PC-3 (cell line): ENCODE measurements at regions not wholly inside any gene's neighbourhood (a gene's known extent, or its start where the extent isn't known, plus 50 kb on each side); places are given as distances from the start of the nearest gene placed in this dataset.

Source experiments
- ATAC-seq: fragments of 200-7000 bp; cut with Tn5 transposase; 2 replicates; pipeline ENCODE4 v1.9.1; 2020; ENCODE audit warnings: mild to moderate bottlenecking, moderate library complexity
- BruUV-seq: library from RNA; stranded (reverse); fragments of 400-500 nt; replicated peaks from 2 replicates; lab custom pipeline; 2021; lab: Mats Ljungman, UMichigan
- CTCF ChIA-PET: fragments of 300-600 bp; sonication (Branson Sonifier 250); formaldehyde crosslinking; loops from one replicate; lab custom pipeline; 2022; ENCODE audit warnings: antibody characterized with exemption; lab: Charles Lee
- POLR2A ChIA-PET: fragments of 300-600 bp; sonication (Branson Sonifier 250); formaldehyde crosslinking; loops from one replicate; lab custom pipeline; 2022; ENCODE audit warnings: antibody characterized with exemption; ENCODE audit not compliant: unreplicated experiment; lab: Charles Lee
- DNase-seq: peaks from one replicate; pipeline ENCODE4 v3.0.0-alpha.2; 2015
- H2AFZ ChIP-seq: fragments of 300-600 bp; sonication (generic); 2 replicates; pipeline ENCODE4 v1.6.0; 2016; ENCODE audit warnings: antibody characterized with exemption, low read length
- H3F3A ChIP-seq: fragments of 300-600 bp; sonication (generic); one replicate; pipeline ENCODE4 v1.6.0; 2017; ENCODE audit warnings: antibody characterized with exemption, low read length, control low read depth, mild to moderate bottlenecking; ENCODE audit not compliant: unreplicated experiment
- H3K27ac ChIP-seq: fragments of 300-600 bp; sonication (generic); 2 replicates; pipeline ENCODE4 v1.5.1; 2016; ENCODE audit warnings: mild to moderate bottlenecking, low read length
- H3K27me3 ChIP-seq: fragments of 300-600 bp; sonication (generic); 2 replicates; pipeline ENCODE4 v1.6.1; 2016; ENCODE audit warnings: low read length, mixed read lengths
- H3K36me3 ChIP-seq: fragments of 300-600 bp; sonication (generic); 2 replicates; pipeline ENCODE4 v1.6.1; 2016; ENCODE audit warnings: low read depth, mixed run types, low read length, mixed read lengths
- H3K4me1 ChIP-seq: fragments of 300-600 bp; sonication (generic); 2 replicates; pipeline ENCODE4 v1.5.1; 2016; ENCODE audit warnings: low read length; ENCODE audit not compliant: insufficient read depth
- H3K4me2 ChIP-seq: fragments of 300-600 bp; sonication (generic); 2 replicates; pipeline ENCODE4 v1.6.0; 2016; ENCODE audit warnings: low read length
- H3K4me3 ChIP-seq: fragments of 300-600 bp; sonication (generic); 2 replicates; pipeline ENCODE4 v1.5.1; 2016; ENCODE audit warnings: mild to moderate bottlenecking, low read length, mixed read lengths
- H3K79me2 ChIP-seq: fragments of 300-600 bp; sonication (generic); 2 replicates; pipeline ENCODE4 v1.6.1; 2017; ENCODE audit warnings: low read length, mixed read lengths
- H3K9ac ChIP-seq: fragments of 300-600 bp; sonication (generic); 2 replicates; pipeline ENCODE4 v1.6.0; 2016; ENCODE audit warnings: mild to moderate bottlenecking, low read length
- H3K9me2 ChIP-seq: fragments of 300-600 bp; sonication (generic); replicated peaks from 2 replicates; pipeline ENCODE4 v1.6.1; 2016; ENCODE audit warnings: mixed run types, low read length, mixed read lengths
- H3K9me3 ChIP-seq: fragments of 300-600 bp; sonication (generic); 2 replicates; pipeline ENCODE4 v1.6.1; 2016; ENCODE audit warnings: low read length, mixed read lengths
- H4K20me1 ChIP-seq: fragments of 300-600 bp; sonication (generic); 2 replicates; pipeline ENCODE4 v1.6.1; 2016; ENCODE audit warnings: low read length, mixed read lengths
- EZH2 ChIP-seq: fragments of 300-600 bp; sonication (generic); IDR thresholded peaks from one replicate; pipeline ENCODE4 v1.6.1; 2017; ENCODE audit warnings: antibody characterized with exemption, mild to moderate bottlenecking, low read length; ENCODE audit not compliant: unreplicated experiment
- EZH2phosphoT487 ChIP-seq: fragments of 300-600 bp; sonication (generic); IDR thresholded peaks from 2 replicates; pipeline ENCODE4 v1.6.1; 2018; ENCODE audit warnings: mild to moderate bottlenecking, antibody characterized with exemption, low read length, borderline replicate concordance
- intact Hi-C: fragments of 100-400 bp; cut with micrococcal nuclease; formaldehyde crosslinking; loops from 2 replicates; pipeline ENCODE4 v1.9.0; 2023
- TF ChIP-seq, protein P1 (sequence below): fragments of 300-600 bp; sonication (generic); conservative IDR thresholded peaks from 2 replicates; pipeline ENCODE4 v1.5.1; 2017; ENCODE audit warnings: antibody characterized with exemption, low read depth, mild to moderate bottlenecking, low read length

DNA sequence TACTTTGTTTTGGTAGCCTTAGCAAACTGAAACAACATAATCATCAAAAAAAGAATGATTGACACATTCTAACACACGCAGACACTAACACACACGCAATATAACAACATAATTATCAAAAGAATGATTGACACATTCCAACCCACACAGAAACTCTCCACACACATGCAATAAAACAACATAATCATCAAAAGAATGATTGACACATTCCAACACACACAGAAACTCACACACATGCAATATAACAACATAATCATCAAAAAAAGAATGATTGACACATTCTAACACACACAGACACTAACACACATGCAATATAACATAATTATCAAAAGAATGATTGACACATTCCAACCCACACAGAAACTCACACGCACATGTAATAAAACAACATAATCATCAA lies 172.4 kb downstream of the THBS2 start:
- Histone ChIP-seq H3K9me2 (no peaks in the 10 kb centered on the region), H3K9ac (no peak overlapping the region), H4K20me1 (no peaks in the 10 kb centered on the region), H3K79me2 (no peaks in the 10 kb centered on the region), H2AFZ (no peak overlapping the region), H3K27me3 (no peaks in the 10 kb centered on the region), H3K9me3 (no peaks in the 10 kb centered on the region), H3K4me2 (no peak overlapping the region), H3K27ac (no peak overlapping the region), H3F3A (no peaks in the 10 kb centered on the region), H3K4me1 (peaks cover 3% of the 10 kb centered on the region; the same call in 1 of the 2 replicates), H3K36me3 (no peaks in the 10 kb centered on the region), H3K4me3 (no peak overlapping the region)
- intact Hi-C loops: no loop called here
- CTCF ChIA-PET: no interaction called here
- POLR2A ChIA-PET: no interaction called here
- DNase-seq: no peak
- no peak for TF ChIP-seq EZH2
- TF ChIP-seq, protein P1, sequence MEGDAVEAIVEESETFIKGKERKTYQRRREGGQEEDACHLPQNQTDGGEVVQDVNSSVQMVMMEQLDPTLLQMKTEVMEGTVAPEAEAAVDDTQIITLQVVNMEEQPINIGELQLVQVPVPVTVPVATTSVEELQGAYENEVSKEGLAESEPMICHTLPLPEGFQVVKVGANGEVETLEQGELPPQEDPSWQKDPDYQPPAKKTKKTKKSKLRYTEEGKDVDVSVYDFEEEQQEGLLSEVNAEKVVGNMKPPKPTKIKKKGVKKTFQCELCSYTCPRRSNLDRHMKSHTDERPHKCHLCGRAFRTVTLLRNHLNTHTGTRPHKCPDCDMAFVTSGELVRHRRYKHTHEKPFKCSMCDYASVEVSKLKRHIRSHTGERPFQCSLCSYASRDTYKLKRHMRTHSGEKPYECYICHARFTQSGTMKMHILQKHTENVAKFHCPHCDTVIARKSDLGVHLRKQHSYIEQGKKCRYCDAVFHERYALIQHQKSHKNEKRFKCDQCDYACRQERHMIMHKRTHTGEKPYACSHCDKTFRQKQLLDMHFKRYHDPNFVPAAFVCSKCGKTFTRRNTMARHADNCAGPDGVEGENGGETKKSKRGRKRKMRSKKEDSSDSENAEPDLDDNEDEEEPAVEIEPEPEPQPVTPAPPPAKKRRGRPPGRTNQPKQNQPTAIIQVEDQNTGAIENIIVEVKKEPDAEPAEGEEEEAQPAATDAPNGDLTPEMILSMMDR: no peak
- TF ChIP-seq EZH2phosphoT487: no peak
- BruUV-seq: no TSS peak
- no peak for ATAC-seq

DNA sequence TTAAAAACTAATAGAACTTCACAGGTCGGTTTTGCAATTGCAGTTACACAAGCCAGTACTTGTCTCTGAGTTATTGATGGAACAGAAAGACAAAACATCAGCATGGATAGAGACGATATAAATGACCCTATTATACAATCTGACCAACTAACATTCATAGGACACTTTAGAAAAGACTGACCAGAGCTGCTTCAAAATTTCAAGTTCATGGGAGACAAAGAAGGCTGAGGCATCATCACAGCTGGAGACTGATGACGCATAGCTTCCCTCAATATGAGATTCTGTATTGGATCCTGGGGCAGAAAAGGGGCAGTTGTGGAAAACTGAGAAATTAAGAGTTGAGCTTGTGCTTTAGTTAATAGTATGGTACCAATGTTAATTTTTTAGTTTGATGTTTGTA lies 174.0 kb downstream of the THBS2 start:
- Histone ChIP-seq H3K27me3 (no peaks in the 10 kb centered on the region), H2AFZ (no peak overlapping the region), H3K27ac (no peak overlapping the region), H3K79me2 (no peaks in the 10 kb centered on the region), H3K9me2 (no peaks in the 10 kb centered on the region), H3K36me3 (no peaks in the 10 kb centered on the region), H3K4me3 (no peak overlapping the region), H4K20me1 (no peaks in the 10 kb centered on the region), H3K4me1 (no peaks in the 10 kb centered on the region), H3F3A (no peaks in the 10 kb centered on the region), H3K4me2 (no peak overlapping the region), H3K9ac (no peak overlapping the region), H3K9me3 (no peaks in the 10 kb centered on the region)
- BruUV-seq: no TSS peak
- ATAC-seq: no peak
- ChIA-PET CTCF (no interaction called here), POLR2A (no interaction called here)
- TF ChIP-seq, protein P1: no peak
- TF ChIP-seq EZH2 (no peak), EZH2phosphoT487 (no peak)
- intact Hi-C loops: no loop called here
- DNase-seq: no peak

DNA sequence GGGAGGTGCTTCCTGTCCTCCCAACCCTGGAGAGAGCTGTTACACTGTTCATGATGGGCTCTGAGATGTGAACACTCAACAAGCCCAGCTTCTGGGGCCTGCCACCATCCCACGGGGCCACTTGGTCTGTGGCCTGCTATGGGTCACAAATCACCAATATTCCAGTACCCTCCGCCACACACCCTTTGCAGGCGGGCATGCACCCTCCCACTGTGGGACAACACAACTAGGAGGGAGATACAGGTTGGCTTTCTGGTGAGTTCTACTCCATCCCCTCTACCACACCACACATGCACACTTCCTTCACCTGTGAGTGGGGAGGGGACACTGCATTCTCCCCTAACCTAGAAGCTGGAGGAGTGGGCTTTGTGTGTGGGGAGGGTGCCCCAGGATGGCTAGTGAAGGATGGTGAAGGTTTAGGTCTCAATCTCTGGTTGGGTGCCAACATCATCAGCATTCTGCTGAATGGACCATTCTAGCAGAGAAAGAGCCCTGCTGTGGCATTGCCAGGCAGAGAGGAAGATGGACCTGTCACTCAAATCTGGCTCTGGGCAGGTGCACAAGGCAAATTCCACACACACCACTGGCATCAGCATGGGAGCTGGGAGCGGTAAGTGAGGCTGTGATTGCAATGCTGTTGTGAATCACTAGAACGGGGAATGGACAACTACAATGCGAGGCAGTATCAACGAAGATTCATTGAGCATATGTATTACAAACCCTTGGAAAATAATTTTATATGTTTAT lies 175.1 kb downstream of the THBS2 start:
- ChIA-PET POLR2A (no interaction called here), CTCF (no interaction called here)
- no peaks in the 10 kb centered on the region for H3F3A ChIP-seq
- H3K79me2 ChIP-seq: no peaks in the 10 kb centered on the region
- no peak overlapping the region for H3K9ac ChIP-seq
- no peak for ATAC-seq
- no peaks in the 10 kb centered on the region for H3K36me3 ChIP-seq
- no peak overlapping the region for H3K27ac ChIP-seq
- no peak for DNase-seq
- no peaks in the 10 kb centered on the region for H3K4me1 ChIP-seq
- no peaks in the 10 kb centered on the region for H3K9me2 ChIP-seq
- H3K4me3 ChIP-seq: no peak overlapping the region
- no peak overlapping the region for H3K4me2 ChIP-seq
- intact Hi-C loops: no loop called here
- BruUV-seq: no TSS peak
- TF ChIP-seq EZH2phosphoT487 (no peak), EZH2 (no peak)
- TF ChIP-seq, protein P1: no peak
- no peaks in the 10 kb centered on the region for H4K20me1 ChIP-seq
- H3K9me3 ChIP-seq: no peaks in the 10 kb centered on the region
- no peak overlapping the region for H2AFZ ChIP-seq
- no peaks in the 10 kb centered on the region for H3K27me3 ChIP-seq
